Endothelial cell (in vitro differentiated cells): ENCODE measurements at regions not wholly inside any gene's neighbourhood (a gene's known extent, or its start where the extent isn't known, plus 50 kb on each side); places are given as distances from the start of the nearest gene placed in this dataset.

Source experiments
- DNase-seq: peaks from one replicate; pipeline ENCODE4 v3.0.0; 2021; ENCODE audit warnings: low spot score
- H3K27ac Mint-ChIP-seq: one replicate; pipeline ENCODE4 v1.8.0; 2021; ENCODE audit warnings: mixed read lengths, inconsistent platforms; ENCODE audit not compliant: unreplicated experiment
- H3K27me3 Mint-ChIP-seq: one replicate; pipeline ENCODE4 v1.8.0; 2021; ENCODE audit warnings: mild to moderate bottlenecking, moderate library complexity, mixed read lengths, inconsistent platforms; ENCODE audit not compliant: unreplicated experiment
- H3K36me3 Mint-ChIP-seq: one replicate; pipeline ENCODE4 v1.8.0; 2021; ENCODE audit warnings: mild to moderate bottlenecking, low read depth, mixed read lengths, inconsistent platforms; ENCODE audit not compliant: unreplicated experiment
- H3K4me1 Mint-ChIP-seq: one replicate; pipeline ENCODE4 v1.8.0; 2021; ENCODE audit warnings: mild to moderate bottlenecking, mixed read lengths, inconsistent platforms; ENCODE audit not compliant: unreplicated experiment
- H3K4me3 Mint-ChIP-seq: one replicate; pipeline ENCODE4 v1.8.0; 2021; ENCODE audit warnings: mild to moderate bottlenecking, mixed read lengths, inconsistent platforms; ENCODE audit not compliant: unreplicated experiment
- H3K9me3 Mint-ChIP-seq: one replicate; pipeline ENCODE4 v1.8.0; 2021; ENCODE audit warnings: mixed read lengths, inconsistent platforms; ENCODE audit not compliant: unreplicated experiment
- TF ChIP-seq, protein P1 (sequence below): fragments of 200-600 bp; sonication (generic); IDR thresholded peaks from one replicate; pipeline ENCODE4 v1.5.0; 2021; ENCODE audit warnings: antibody characterized with exemption; ENCODE audit not compliant: unreplicated experiment

DNA sequence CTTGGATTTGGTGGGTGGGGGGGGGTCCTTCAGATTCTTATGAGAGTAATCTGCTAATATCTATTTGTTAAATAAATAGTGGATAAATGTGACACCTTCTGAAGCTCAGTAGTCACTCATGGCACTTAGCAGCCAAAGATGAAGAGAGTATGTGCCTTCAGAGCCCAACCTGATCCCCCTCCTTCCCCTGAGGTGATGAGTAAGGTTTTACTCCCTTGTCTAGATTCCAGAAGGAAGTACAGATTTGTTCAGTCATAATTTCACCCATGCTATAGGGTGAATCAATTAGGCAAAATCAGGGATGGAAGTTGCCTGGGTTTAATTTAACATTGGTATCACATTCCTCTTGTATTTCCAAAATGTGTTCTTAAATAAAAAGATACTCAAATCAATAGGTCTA lies 340.3 kb upstream of the ATP2B1 start:
- no peak for DNase-seq
- no peaks in the 10 kb centered on the region for H3K27me3 Mint-ChIP-seq
- H3K4me1 Mint-ChIP-seq: no peaks in the 10 kb centered on the region
- TF ChIP-seq, protein P1, sequence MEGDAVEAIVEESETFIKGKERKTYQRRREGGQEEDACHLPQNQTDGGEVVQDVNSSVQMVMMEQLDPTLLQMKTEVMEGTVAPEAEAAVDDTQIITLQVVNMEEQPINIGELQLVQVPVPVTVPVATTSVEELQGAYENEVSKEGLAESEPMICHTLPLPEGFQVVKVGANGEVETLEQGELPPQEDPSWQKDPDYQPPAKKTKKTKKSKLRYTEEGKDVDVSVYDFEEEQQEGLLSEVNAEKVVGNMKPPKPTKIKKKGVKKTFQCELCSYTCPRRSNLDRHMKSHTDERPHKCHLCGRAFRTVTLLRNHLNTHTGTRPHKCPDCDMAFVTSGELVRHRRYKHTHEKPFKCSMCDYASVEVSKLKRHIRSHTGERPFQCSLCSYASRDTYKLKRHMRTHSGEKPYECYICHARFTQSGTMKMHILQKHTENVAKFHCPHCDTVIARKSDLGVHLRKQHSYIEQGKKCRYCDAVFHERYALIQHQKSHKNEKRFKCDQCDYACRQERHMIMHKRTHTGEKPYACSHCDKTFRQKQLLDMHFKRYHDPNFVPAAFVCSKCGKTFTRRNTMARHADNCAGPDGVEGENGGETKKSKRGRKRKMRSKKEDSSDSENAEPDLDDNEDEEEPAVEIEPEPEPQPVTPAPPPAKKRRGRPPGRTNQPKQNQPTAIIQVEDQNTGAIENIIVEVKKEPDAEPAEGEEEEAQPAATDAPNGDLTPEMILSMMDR: no peak
- no peaks in the 10 kb centered on the region for H3K9me3 Mint-ChIP-seq
- H3K4me3 Mint-ChIP-seq: no peak overlapping the region
- H3K36me3 Mint-ChIP-seq: no peaks in the 10 kb centered on the region
- no peak overlapping the region for H3K27ac Mint-ChIP-seq

DNA sequence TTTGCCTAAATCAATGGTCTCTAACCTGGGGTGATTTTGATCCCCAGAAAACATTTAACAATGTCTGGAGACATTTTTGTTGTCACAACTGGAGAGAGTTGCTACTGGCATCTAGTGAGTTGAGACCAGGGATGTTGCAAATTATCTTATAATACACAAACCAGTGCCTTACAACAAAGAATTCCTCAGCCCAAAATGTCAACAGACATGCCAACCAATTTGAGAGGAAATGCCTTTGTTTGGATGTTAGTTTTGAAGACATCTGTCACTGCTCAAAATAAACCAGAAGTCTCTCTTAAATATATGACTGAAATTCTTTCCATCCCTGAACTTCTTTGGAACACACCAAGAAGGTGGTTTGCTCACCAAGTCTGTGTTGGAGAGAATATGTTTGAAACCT lies 336.9 kb upstream of the ATP2B1 start:
- H3K4me3 Mint-ChIP-seq: no peak overlapping the region
- no peaks in the 10 kb centered on the region for H3K4me1 Mint-ChIP-seq
- no peak overlapping the region for H3K27ac Mint-ChIP-seq
- no peaks in the 10 kb centered on the region for H3K36me3 Mint-ChIP-seq
- H3K9me3 Mint-ChIP-seq: no peaks in the 10 kb centered on the region
- no peak for DNase-seq
- TF ChIP-seq, protein P1: no peak
- no peaks in the 10 kb centered on the region for H3K27me3 Mint-ChIP-seq

DNA sequence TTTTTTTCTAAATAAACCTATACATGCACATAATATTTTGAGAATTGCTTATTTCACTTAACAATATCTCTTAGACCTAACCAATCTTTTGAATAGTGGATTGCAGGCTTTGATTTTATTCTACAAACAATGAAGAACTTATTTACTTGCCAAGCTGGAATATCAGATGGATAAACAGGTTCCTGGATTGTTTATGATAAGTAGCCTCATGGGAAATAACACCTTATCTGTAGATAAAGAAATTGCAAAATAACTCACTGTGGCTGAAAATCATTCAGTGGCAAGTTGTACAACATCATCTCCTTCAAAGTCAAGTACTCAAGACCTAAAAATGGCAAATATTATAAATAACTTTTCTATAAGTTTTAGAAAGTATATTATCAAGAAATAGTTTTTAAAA lies 335.4 kb upstream of the ATP2B1 start:
- no peak for DNase-seq
- H3K4me3 Mint-ChIP-seq: no peak overlapping the region
- H3K36me3 Mint-ChIP-seq: no peaks in the 10 kb centered on the region
- TF ChIP-seq, protein P1: no peak
- H3K9me3 Mint-ChIP-seq: no peaks in the 10 kb centered on the region
- no peaks in the 10 kb centered on the region for H3K4me1 Mint-ChIP-seq
- H3K27me3 Mint-ChIP-seq: no peaks in the 10 kb centered on the region
- H3K27ac Mint-ChIP-seq: no peak overlapping the region

DNA sequence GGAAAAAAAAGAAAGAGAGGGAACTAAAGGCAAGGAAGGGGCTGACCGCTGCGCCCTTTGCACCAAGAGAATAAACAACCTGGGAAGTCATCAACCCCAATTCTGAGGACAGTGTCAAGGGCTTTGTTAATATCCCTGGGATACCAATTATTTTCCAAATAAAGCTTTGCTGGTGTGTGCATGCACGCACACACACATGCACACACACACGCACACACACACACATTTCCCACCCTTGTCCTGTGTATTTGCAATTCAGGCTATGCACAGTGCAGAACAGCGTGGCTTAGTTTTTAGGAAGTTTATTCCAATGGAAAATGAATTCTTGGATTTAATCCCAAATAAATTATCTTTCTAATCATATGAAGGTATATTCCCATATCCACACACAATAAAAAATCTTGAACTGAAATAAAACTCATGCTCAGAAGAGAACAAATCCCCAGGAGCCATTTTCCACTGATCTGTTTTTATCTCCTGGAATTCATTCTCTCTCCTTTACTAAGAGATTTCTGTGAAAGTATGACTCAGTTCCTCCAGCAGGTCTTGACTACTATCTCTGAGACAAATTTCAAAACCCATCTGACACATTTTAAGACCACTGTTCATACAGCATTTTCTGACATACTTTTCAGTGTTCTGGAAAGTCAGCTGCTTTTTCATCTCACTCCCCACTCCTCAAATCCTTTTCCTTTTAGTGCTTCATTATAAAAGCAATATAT lies 334.4 kb upstream of the ATP2B1 start:
- Mint-ChIP-seq H3K4me1 (no peaks in the 10 kb centered on the region), H3K36me3 (no peaks in the 10 kb centered on the region), H3K4me3 (no peak overlapping the region), H3K9me3 (no peaks in the 10 kb centered on the region), H3K27ac (no peak overlapping the region), H3K27me3 (no peaks in the 10 kb centered on the region)
- no peak for DNase-seq
- TF ChIP-seq, protein P1: no peak

DNA sequence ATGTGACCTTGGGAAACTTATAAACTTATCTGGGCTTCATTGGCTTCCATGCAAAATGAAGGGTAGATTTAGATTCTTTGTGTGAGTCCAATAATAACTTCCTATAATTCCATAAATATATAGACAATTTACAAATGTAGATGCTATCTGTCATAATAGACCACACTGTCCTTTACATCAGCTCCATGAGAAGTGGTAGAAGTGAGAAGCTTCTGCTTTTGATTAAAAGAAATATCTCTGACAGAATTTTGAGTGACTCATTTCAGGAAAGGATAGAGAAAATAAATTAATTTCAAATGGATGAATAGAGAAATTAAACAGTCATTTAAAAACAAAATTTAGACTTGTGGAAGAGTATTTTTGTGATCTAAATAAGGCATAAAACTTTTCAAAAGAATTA lies 329.7 kb upstream of the ATP2B1 start:
- no peak for DNase-seq
- no peaks in the 10 kb centered on the region for H3K4me1 Mint-ChIP-seq
- no peak overlapping the region for H3K4me3 Mint-ChIP-seq
- H3K9me3 Mint-ChIP-seq: no peaks in the 10 kb centered on the region
- TF ChIP-seq, protein P1: no peak
- H3K36me3 Mint-ChIP-seq: no peaks in the 10 kb centered on the region
- no peak overlapping the region for H3K27ac Mint-ChIP-seq
- no peaks in the 10 kb centered on the region for H3K27me3 Mint-ChIP-seq
